Heart right ventricle (tissue), 16 donors: ENCODE measurements at regions not wholly inside any gene's neighbourhood (a gene's known extent, or its start where the extent isn't known, plus 50 kb on each side); places are given as distances from the start of the nearest gene placed in this dataset.

Experiments
- ATAC-seq, 8 donors: fragments of 200-7000 bp; cut with Tn5 transposase; one replicate each; pipeline ENCODE4 v1.9.1; 2020; ENCODE audit warnings: mild to moderate bottlenecking in 8 of 8, moderate library complexity in 8 of 8, moderate number of reproducible peaks in 1 of 8
- DNase-seq, 2 donors: peaks; one replicate each; pipeline ENCODE4 v3.0.0-alpha.2; 2020
- H3K27ac ChIP-seq, 10 donors: fragments of 200-600 bp; sonication (generic) in 2 of 10; one replicate each; pipeline versions ENCODE4 v1.5.0 to v1.8.0; 2020 to 2022; ENCODE audit warnings: mild to moderate bottlenecking in 3 of 10
- H3K27me3 ChIP-seq, 7 donors: fragments of 200-600 bp; one replicate each; pipeline ENCODE4 v1.8.0; 2021 to 2022; ENCODE audit warnings: mild to moderate bottlenecking in 2 of 7
- H3K36me3 ChIP-seq, 9 donors: fragments of 200-600 bp; sonication (generic) in 1 of 9; one replicate each; pipeline versions ENCODE4 v1.5.0 to v1.8.0; 2020 to 2022; ENCODE audit warnings: mild to moderate bottlenecking in 2 of 9
- H3K4me1 ChIP-seq, 9 donors: fragments of 200-600 bp; sonication (generic) in 1 of 9; one replicate each; pipeline versions ENCODE4 v1.5.0 to v1.8.0; 2020 to 2022; ENCODE audit warnings: mild to moderate bottlenecking in 4 of 9
- H3K4me3 ChIP-seq, 10 donors: fragments of 200-600 bp; sonication (generic) in 2 of 10; one replicate each; pipeline versions ENCODE4 v1.5.0 to v1.8.0; 2020 to 2022; ENCODE audit warnings: mild to moderate bottlenecking in 7 of 10, moderate library complexity in 2 of 10
- H3K9me3 ChIP-seq, 11 donors: fragments of 200-600 bp in 10 of 11; sonication (generic) in 2 of 11; one replicate each; pipeline versions ENCODE4 v1.5.0 to v1.8.0; 2013 to 2022; ENCODE audit warnings: mild to moderate bottlenecking in 2 of 11, control low read depth in 1 of 11, moderate library complexity in 1 of 11
- WGBS, 2 donors: extraction: QIAGEN DNeasy Blood & Tissue Kit; methylation state at CpG; one replicate each; pipeline ENCODE4 v1.1.7; 2013; ENCODE audit warnings: inconsistent platforms in 1 of 2; 5-methylcytosine and 5-hydroxymethylcytosine counted together
- intact Hi-C, 10 donors: fragments of 100-400 bp; cut with DNase I; formaldehyde crosslinking; loops; one replicate each; pipeline versions ENCODE4 v1.11.1 to v1.14.2; 2022
- TF ChIP-seq, protein P1 (sequence below), 9 donors: fragments of 200-600 bp; sonication (generic) in 2 of 9; IDR thresholded peaks; one replicate each; pipeline versions ENCODE4 v1.5.0 to v1.8.0; 2021 to 2022; ENCODE audit warnings: antibody characterized with exemption in 9 of 9, mild to moderate bottlenecking in 5 of 9, moderate library complexity in 1 of 9
- donor health status: Arrhythmogenic right ventricular cardiomyopathy.
- donor health status: ischemic (EF 13 %, LVEDD 7.1; RV severe dilation, severe dysfunction).
- donor health status: healthy with polysubstance abuse.
- donor health status: DM: no; HTN: yes; CAD: no.
- donor health status: DM: no; HTN: no; CAD: no.
- donor health status: ischemic (EF 25% LVEDD 6.9; RV normal size, moderate dysfunction).
- donor health status: ischemic (EF 25% LVEDD 5.7; RV mildly dilated, moderate dysfunction).
- donor health status: healthy.
- donor health status: DM: yes; HTN: yes; CAD: no.
- donor health status: Ischemic cardiomyopathy.
- donor health status: ischemic (EF 35%, LVEDD 5.7; RV mildly dilated, moderate dysfunction).
- donor health status: nonischemic (EF 11% LVEDD 7.7; RV severe dilation, severe dysfunction).
- donor health status: DM: yes; HTN: yes; CAD: no.
- donor health status: PGD.
- donor health status: ischemic (EF 29% LVEDD 5.4; RV normal size, mild dysfunction).
- donor health status: nonischemic (EF 23%, LVEDD 6.1; RV moderate dilation, normal function).

DNA sequence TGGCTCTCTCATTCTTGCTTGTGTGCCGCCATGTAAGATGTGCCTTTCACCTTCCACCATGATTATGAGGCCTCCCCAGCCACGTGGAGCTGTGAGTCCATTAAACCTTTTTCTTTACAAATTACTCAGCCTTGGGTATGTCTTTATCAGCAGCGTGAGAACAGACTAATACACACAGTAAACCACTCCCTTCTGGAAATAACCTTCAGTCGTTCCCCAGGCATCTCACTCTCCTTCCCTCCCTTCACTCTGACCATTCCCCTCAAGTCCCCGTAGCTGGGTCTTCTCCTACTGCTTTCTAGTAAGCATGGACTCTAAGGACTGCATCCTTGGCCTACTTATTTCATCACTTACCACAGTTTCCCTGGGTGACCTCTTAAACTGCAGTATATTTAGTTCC is 493.9 kb downstream of the CCDC171 start:
- Histone ChIP-seq H3K36me3 (no peaks in the 10 kb centered on the region), H3K4me3 (no peak overlapping the region), H3K27me3 (no peaks in the 10 kb centered on the region), H3K9me3 (no peaks in the 10 kb centered on the region), H3K4me1 (peaks cover 0 to 9% (median 0%) of the 10 kb centered on the region in 9 donors), H3K27ac (no peak overlapping the region)
- ATAC-seq (no peak), DNase-seq (no peak)
- WGBS, 2 donors, result 66% methylated on average over 5 of the region's 5 CpGs
- TF ChIP-seq, protein P1, sequence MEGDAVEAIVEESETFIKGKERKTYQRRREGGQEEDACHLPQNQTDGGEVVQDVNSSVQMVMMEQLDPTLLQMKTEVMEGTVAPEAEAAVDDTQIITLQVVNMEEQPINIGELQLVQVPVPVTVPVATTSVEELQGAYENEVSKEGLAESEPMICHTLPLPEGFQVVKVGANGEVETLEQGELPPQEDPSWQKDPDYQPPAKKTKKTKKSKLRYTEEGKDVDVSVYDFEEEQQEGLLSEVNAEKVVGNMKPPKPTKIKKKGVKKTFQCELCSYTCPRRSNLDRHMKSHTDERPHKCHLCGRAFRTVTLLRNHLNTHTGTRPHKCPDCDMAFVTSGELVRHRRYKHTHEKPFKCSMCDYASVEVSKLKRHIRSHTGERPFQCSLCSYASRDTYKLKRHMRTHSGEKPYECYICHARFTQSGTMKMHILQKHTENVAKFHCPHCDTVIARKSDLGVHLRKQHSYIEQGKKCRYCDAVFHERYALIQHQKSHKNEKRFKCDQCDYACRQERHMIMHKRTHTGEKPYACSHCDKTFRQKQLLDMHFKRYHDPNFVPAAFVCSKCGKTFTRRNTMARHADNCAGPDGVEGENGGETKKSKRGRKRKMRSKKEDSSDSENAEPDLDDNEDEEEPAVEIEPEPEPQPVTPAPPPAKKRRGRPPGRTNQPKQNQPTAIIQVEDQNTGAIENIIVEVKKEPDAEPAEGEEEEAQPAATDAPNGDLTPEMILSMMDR (IDR thresholded peaks at IDR 0.05), result no peak
- intact Hi-C loops, result no loop called here

DNA sequence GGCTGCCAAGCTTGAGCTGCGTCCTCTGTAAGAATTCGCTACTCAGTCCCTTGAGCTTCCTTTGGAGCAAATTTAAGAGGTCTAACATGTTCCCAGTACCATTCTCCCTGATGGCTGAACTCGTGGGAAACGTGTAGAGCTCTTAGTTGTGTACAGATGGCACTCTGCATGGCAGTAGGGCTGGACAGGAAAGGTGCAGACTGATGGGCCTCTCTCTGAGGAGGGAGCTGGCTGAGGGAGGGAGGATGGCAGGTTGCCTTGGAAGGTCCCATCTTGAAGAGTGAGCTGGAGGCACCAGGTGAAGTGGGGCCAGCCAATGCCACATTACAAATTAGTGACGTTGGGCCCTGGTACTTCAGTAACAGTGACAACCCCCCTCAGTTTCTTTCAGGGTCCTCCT is 495.3 kb downstream of the CCDC171 start:
- TF ChIP-seq, protein P1 (IDR thresholded peaks at IDR 0.05), result no peak
- Histone ChIP-seq H3K4me3 (no peak overlapping the region), H3K36me3 (no peaks in the 10 kb centered on the region), H3K27me3 (no peaks in the 10 kb centered on the region), H3K27ac (no peak overlapping the region), H3K9me3 (no peaks in the 10 kb centered on the region), H3K4me1 (peaks cover 0 to 9% (median 0%) of the 10 kb centered on the region in 9 donors)
- 83 to 87% methylated on average over 5 of the region's 5 CpGs for WGBS, 2 donors
- intact Hi-C loops, result no loop called here
- DNase-seq (no peak), ATAC-seq (no peak)

DNA sequence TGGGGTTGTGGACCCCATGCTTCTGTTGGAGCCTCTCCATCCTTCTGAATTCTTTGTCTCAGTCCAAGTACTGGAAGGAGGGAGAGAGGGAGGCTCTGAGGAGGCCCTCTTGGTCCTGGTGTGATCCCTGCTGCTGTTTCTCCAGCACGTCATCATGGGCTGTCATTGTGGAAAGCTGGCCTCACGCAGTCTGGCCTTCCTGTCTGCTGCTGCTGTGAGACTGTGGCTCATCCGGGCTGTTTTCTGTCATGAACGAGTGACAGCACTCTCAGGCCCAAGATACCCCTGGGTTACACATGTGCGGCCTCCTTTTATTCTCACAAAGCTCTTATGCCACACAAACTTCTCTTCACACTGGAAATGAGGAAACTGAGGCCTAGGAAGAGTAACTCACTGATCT is 499.3 kb downstream of the CCDC171 start:
- no peaks in the 10 kb centered on the region for H3K36me3 ChIP-seq
- H3K27me3 ChIP-seq, result no peaks in the 10 kb centered on the region
- TF ChIP-seq, protein P1 (IDR thresholded peaks at IDR 0.05), result no peak
- no peak for DNase-seq
- no peaks in the 10 kb centered on the region for H3K4me1 ChIP-seq
- ATAC-seq, result no peak
- H3K4me3 ChIP-seq, result no peak overlapping the region
- no peaks in the 10 kb centered on the region for H3K9me3 ChIP-seq
- 64 to 71% methylated on average over 5 of the region's 5 CpGs for WGBS, 2 donors
- H3K27ac ChIP-seq, result no peak overlapping the region
- intact Hi-C loops, result no loop called here

GRCh38 chr9:16052757-16053530 is 500.1 kb downstream of the CCDC171 start:
- no peaks in the 10 kb centered on the region for H3K36me3 ChIP-seq
- DNase-seq, result no peak
- TF ChIP-seq, protein P1 (IDR thresholded peaks at IDR 0.05), result no peak
- no peak for ATAC-seq
- no peaks in the 10 kb centered on the region for H3K9me3 ChIP-seq
- no peak overlapping the region for H3K4me3 ChIP-seq
- no peak overlapping the region for H3K27ac ChIP-seq
- H3K27me3 ChIP-seq, result no peaks in the 10 kb centered on the region
- intact Hi-C loops, result no loop called here
- H3K4me1 ChIP-seq, result no peaks in the 10 kb centered on the region
- 87 to 89% methylated on average over 16 of the region's 16 CpGs for WGBS, 2 donors
